ENCODE measurements at regions not wholly inside any gene's neighbourhood (a gene's known extent, or its start where the extent isn't known, plus 50 kb on each side); places are given as distances from the start of the nearest gene placed in this dataset.

- H3K79me1 ChIP-seq (ENCODE audit: low read depth, low read length): no peaks in the 10 kb centered on the region
- no peaks in the 10 kb centered on the region for H3K36me3 ChIP-seq (ENCODE audit: control insufficient read depth in 2 of 4, insufficient read depth in 4 of 4, low read length in 3 of 4)
- 80% methylated on average over 1 of the region's 1 CpG; no CpG with 5 or more reads in 1 of the 2 experiments for WGBS, 2 experiments (ENCODE audit: extremely low coverage in 1 of 2, insufficient coverage in 1 of 2, insufficient read length in 1 of 2, insufficient replicate concordance in 2 of 2, low coverage in 1 of 2, low lambda C conversion rate in 2 of 2, missing lambda C conversion rate in 1 of 2)
- no peak for FAIRE-seq
- H2BK20ac ChIP-seq (ENCODE audit: low read length): no peak overlapping the region
- no peak overlapping the region for H3K56ac ChIP-seq (replicated peaks; ENCODE audit: insufficient read length, low read depth, low read length)
- H4K20me1 ChIP-seq (replicated peaks in 1 of 2; ENCODE audit: control insufficient read depth in 1 of 2, insufficient read depth in 2 of 2, low read length in 2 of 2): no peaks in the 10 kb centered on the region
- H2AK5ac ChIP-seq (ENCODE audit: low read depth, low read length): no peak overlapping the region
- H3K4me3 ChIP-seq (ENCODE audit: extremely low read depth in 1 of 4, insufficient read depth in 2 of 4, low read depth in 3 of 4, low read length in 4 of 4): no peak overlapping the region
- no peak overlapping the region for H2BK12ac ChIP-seq (ENCODE audit: low read depth, low read length)
- H3K4ac ChIP-seq (replicated peaks; ENCODE audit: insufficient read length, low read depth, low read length): no peak overlapping the region
- no peak overlapping the region for H3K23ac ChIP-seq (ENCODE audit: insufficient read length)
- ChIA-PET CTCF (ENCODE audit: partially characterized antibody) (interaction anchor here (0.6 to 3.1 kb wide), 7 partner anchors 9 to 316 kb away, joined by 3 to 14 read pairs (median 3); no protein-coding TSS in a partner anchor), POLR2A (ENCODE audit: partially characterized antibody) (no interaction called here)
- H4K91ac ChIP-seq (replicated peaks; ENCODE audit: insufficient read length, low read length): no peak overlapping the region
- no peaks in the 10 kb centered on the region; the same call in 1 of the 2 replicates for H3K23me2 ChIP-seq (ENCODE audit: low read depth, low read length)
- H3K9ac ChIP-seq (replicated peaks in 1 of 4; ENCODE audit: extremely low read depth in 1 of 4, low read depth in 3 of 4, low read length in 3 of 4): no peak overlapping the region
- no peak overlapping the region for H2BK5ac ChIP-seq (ENCODE audit: low read depth, low read length)
- no peak overlapping the region for H2BK15ac ChIP-seq (ENCODE audit: low read length)
- no peak overlapping the region for H2AFZ ChIP-seq (ENCODE audit: low read length)
- no peak overlapping the region for H3K27ac ChIP-seq (ENCODE audit: low read depth, low read length)
- no peaks in the 10 kb centered on the region for H3K9me3 ChIP-seq (ENCODE audit: insufficient read depth in 2 of 2, low read depth in 1 of 2, low read length in 1 of 2)
- peaks cover 0 to 2% (median 0%) of the 10 kb centered on the region in 4 experiments; a peak in 2 of 7 replicates for H3K4me1 ChIP-seq (replicated peaks in 1 of 4; ENCODE audit: control insufficient read depth in 3 of 4, insufficient read depth in 4 of 4, low read length in 3 of 4)
- no peak overlapping the region for H3K14ac ChIP-seq (ENCODE audit: insufficient read length)
- no peak for DNase-seq (ENCODE audit: low read depth in 1 of 2, low spot score in 2 of 2)
- H4K8ac ChIP-seq (ENCODE audit: extremely low read depth, insufficient read depth, low read length): no peak overlapping the region
- TF ChIP-seq KDM5A (IDR thresholded peaks at IDR 0.05; ENCODE audit: low read length): no peak
- TF ChIP-seq SIN3A (conservative IDR thresholded peaks at IDR 0.05 in 1 of 2, IDR thresholded peaks at IDR 0.05 in 1 of 2; ENCODE audit: low read depth in 1 of 2, low read length in 2 of 2): no peak
- no peak for TF ChIP-seq SIX5 (IDR thresholded peaks at IDR 0.05; ENCODE audit: low read depth, low read length)
- TF ChIP-seq RFX5 (IDR thresholded peaks at IDR 0.05; ENCODE audit: borderline replicate concordance, low read depth, low read length): no peak
- TF ChIP-seq RBBP5 (IDR thresholded peaks at IDR 0.05; ENCODE audit: borderline replicate concordance, low read depth, low read length): no peak
- TF ChIP-seq, protein P1, sequence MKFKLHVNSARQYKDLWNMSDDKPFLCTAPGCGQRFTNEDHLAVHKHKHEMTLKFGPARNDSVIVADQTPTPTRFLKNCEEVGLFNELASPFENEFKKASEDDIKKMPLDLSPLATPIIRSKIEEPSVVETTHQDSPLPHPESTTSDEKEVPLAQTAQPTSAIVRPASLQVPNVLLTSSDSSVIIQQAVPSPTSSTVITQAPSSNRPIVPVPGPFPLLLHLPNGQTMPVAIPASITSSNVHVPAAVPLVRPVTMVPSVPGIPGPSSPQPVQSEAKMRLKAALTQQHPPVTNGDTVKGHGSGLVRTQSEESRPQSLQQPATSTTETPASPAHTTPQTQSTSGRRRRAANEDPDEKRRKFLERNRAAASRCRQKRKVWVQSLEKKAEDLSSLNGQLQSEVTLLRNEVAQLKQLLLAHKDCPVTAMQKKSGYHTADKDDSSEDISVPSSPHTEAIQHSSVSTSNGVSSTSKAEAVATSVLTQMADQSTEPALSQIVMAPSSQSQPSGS (IDR thresholded peaks at IDR 0.05; ENCODE audit: low read length): no peak
- no peak for TF ChIP-seq BCL11A (IDR thresholded peaks at IDR 0.05; ENCODE audit: low read depth in 2 of 2, low read length in 2 of 2)
- TF ChIP-seq FOSL1 (IDR thresholded peaks at IDR 0.05; ENCODE audit: insufficient read depth, low read depth, low read length): no peak
- no peak for TF ChIP-seq TEAD4 (IDR thresholded peaks at IDR 0.05; ENCODE audit: low read depth, low read length)
- no peak for TF ChIP-seq SIRT6 (IDR thresholded peaks at IDR 0.05; ENCODE audit: low read length)
- TF ChIP-seq SAP30 (IDR thresholded peaks at IDR 0.05; ENCODE audit: insufficient read depth, insufficient replicate concordance, low read length): no peak
- no peak for TF ChIP-seq HDAC6 (IDR thresholded peaks at IDR 0.05; ENCODE audit: low read depth, low read length)
- no peak for TF ChIP-seq POU5F1 (IDR thresholded peaks at IDR 0.05; ENCODE audit: low read depth, low read length)
- no peak overlapping the region for H2BK120ac ChIP-seq (replicated peaks; ENCODE audit: low read depth, low read length)
- H3K79me2 ChIP-seq (ENCODE audit: control insufficient read depth in 1 of 2, insufficient read depth in 2 of 2, low read length in 2 of 2): no peaks in the 10 kb centered on the region; a peak in 1 of 4 replicates
- no peak overlapping the region for H3K4me2 ChIP-seq (ENCODE audit: insufficient read depth in 1 of 2, low read depth in 2 of 2, low read length in 2 of 2)
- no peak overlapping the region for H4K5ac ChIP-seq (ENCODE audit: insufficient read length, low read depth, low read length)
- H3K27me3 ChIP-seq (replicated peaks in 1 of 4; ENCODE audit: control insufficient read depth in 3 of 4, extremely low read depth in 1 of 4, insufficient read depth in 3 of 4, low read length in 3 of 4): no peaks in the 10 kb centered on the region
- H3K18ac ChIP-seq (ENCODE audit: extremely low read depth, low read length): no peak overlapping the region
These were observed 251.3 kb upstream of the PLET1 start for GRCh38 chr11:112511911-112512310.

Measured in H1 (cell line).